ENCODE measurements at regions not wholly inside any gene's neighbourhood (a gene's known extent, or its start where the extent isn't known, plus 50 kb on each side); places are given as distances from the start of the nearest gene placed in this dataset.

DNA sequence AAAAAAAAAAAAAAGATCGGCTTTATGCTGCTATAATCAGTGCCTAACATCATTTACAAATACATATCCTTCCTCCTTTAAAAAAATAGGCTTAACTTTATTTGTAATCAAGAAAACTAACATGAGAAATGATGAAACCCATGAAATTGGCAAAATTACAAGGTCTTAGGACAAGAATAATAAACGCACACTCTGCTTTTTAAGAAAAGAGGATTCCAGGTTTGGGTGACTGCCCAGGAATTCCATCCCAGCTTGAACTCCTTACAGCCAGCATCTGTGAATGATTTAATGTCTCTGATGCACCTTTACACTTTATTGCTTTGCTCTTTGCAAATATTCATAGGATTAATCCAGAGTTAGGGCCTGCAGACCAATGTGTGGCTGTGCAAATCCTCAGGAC, 196.0 kb downstream of the CBLN1 start:
- TF ChIP-seq, protein P1, sequence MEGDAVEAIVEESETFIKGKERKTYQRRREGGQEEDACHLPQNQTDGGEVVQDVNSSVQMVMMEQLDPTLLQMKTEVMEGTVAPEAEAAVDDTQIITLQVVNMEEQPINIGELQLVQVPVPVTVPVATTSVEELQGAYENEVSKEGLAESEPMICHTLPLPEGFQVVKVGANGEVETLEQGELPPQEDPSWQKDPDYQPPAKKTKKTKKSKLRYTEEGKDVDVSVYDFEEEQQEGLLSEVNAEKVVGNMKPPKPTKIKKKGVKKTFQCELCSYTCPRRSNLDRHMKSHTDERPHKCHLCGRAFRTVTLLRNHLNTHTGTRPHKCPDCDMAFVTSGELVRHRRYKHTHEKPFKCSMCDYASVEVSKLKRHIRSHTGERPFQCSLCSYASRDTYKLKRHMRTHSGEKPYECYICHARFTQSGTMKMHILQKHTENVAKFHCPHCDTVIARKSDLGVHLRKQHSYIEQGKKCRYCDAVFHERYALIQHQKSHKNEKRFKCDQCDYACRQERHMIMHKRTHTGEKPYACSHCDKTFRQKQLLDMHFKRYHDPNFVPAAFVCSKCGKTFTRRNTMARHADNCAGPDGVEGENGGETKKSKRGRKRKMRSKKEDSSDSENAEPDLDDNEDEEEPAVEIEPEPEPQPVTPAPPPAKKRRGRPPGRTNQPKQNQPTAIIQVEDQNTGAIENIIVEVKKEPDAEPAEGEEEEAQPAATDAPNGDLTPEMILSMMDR (IDR thresholded peaks at IDR 0.05): no peak
- no peak for TF ChIP-seq POLR2AphosphoS5 (IDR thresholded peaks at IDR 0.05)
- no peak for TF ChIP-seq POLR2A (IDR thresholded peaks at IDR 0.05)
- no peak for TF ChIP-seq EP300 (IDR thresholded peaks at IDR 0.05)
